GM19395 (cell line): ENCODE measurements at regions not wholly inside any gene's neighbourhood (a gene's known extent, or its start where the extent isn't known, plus 50 kb on each side); places are given as distances from the start of the nearest gene placed in this dataset.

Source experiments
- ATAC-seq: cut with Tn5 transposase; IDR thresholded peaks from one replicate; pipeline ENCODE4 v1.9.1; 2021; ENCODE audit warnings: mild to moderate bottlenecking, moderate library complexity; ENCODE audit not compliant: unreplicated experiment

- no peak for ATAC-seq
Measured at GRCh38 chr12:107439026-107439738, 246.4 kb upstream of the PWP1 start.

- ATAC-seq, result no peak
Measured at GRCh38 chr12:107440606-107441005, 245.0 kb upstream of the PWP1 start.

- no peak for ATAC-seq
Measured at GRCh38 chr12:107441665-107442300, 243.8 kb upstream of the PWP1 start.

- no peak for ATAC-seq
Measured at GRCh38 chr12:107442326-107442987, 243.1 kb upstream of the PWP1 start.

GRCh38 chr12:107443320-107444090 lies 242.1 kb upstream of the PWP1 start:
- ATAC-seq, result no peak

GRCh38 chr12:107444771-107445170 lies 240.8 kb upstream of the PWP1 start:
- no peak for ATAC-seq

GRCh38 chr12:107446476-107446875 lies 239.1 kb upstream of the PWP1 start:
- ATAC-seq, result no peak

GRCh38 chr12:107447336-107447735 lies 238.3 kb upstream of the PWP1 start:
- ATAC-seq, result no peak

GRCh38 chr12:107448198-107448597 lies 237.4 kb upstream of the PWP1 start:
- no peak for ATAC-seq

GRCh38 chr12:107449891-107450290 lies 235.7 kb upstream of the PWP1 start:
- no peak for ATAC-seq

GRCh38 chr12:107450541-107450940 lies 235.1 kb upstream of the PWP1 start:
- no peak for ATAC-seq

GRCh38 chr12:107451246-107451645 lies 234.4 kb upstream of the PWP1 start:
- no peak for ATAC-seq

- ATAC-seq, result no peak
Measured at GRCh38 chr12:107454109-107454830, 231.3 kb upstream of the PWP1 start.

- ATAC-seq, result no peak
Measured at GRCh38 chr12:107457362-107457935, 228.2 kb upstream of the PWP1 start.

- no peak for ATAC-seq
Measured at GRCh38 chr12:107458163-107458562, 227.4 kb upstream of the PWP1 start.

- ATAC-seq, result no peak
Measured at GRCh38 chr12:107458990-107459389, 226.6 kb upstream of the PWP1 start.

GRCh38 chr12:107459641-107460040 lies 226.0 kb upstream of the PWP1 start:
- no peak for ATAC-seq

- ATAC-seq, result no peak
Measured at GRCh38 chr12:107461222-107461975, 224.2 kb upstream of the PWP1 start.

GRCh38 chr12:107462428-107463332 lies 222.9 kb upstream of the PWP1 start:
- ATAC-seq, result no peak
